ENCODE measurements at regions not wholly inside any gene's neighbourhood (a gene's known extent, or its start where the extent isn't known, plus 50 kb on each side); places are given as distances from the start of the nearest gene placed in this dataset.

- DNase-seq = no peak
These were observed 1406.8 kb downstream of the TBC1D22A start for GRCh38 chr22:48169227-48169626.

GRCh38 chr22:48167238-48167637 lies 1404.8 kb downstream of the TBC1D22A start:
- DNase-seq = no peak

- no peak for DNase-seq
These were observed 1398.8 kb downstream of the TBC1D22A start for GRCh38 chr22:48161298-48161697.

GRCh38 chr22:48157676-48158075 lies 1395.2 kb downstream of the TBC1D22A start:
- no peak for DNase-seq

GRCh38 chr22:48156603-48157355 lies 1394.3 kb downstream of the TBC1D22A start:
- DNase-seq = no peak

GRCh38 chr22:48155446-48155845 lies 1393.0 kb downstream of the TBC1D22A start:
- DNase-seq = no peak

- DNase-seq = no peak
These were observed 1392.4 kb downstream of the TBC1D22A start for GRCh38 chr22:48154943-48155240.

GRCh38 chr22:48154169-48154942 lies 1391.9 kb downstream of the TBC1D22A start:
- no peak for DNase-seq

- DNase-seq = peak; percentile 90
These were observed 1391.3 kb downstream of the TBC1D22A start for GRCh38 chr22:48153726-48154125.

- DNase-seq = no peak
These were observed 1390.5 kb downstream of the TBC1D22A start for GRCh38 chr22:48152916-48153315.

- no peak for DNase-seq
These were observed 1389.8 kb downstream of the TBC1D22A start for GRCh38 chr22:48152164-48152775.

- DNase-seq = no peak
These were observed 1389.2 kb downstream of the TBC1D22A start for GRCh38 chr22:48151641-48152040.

- DNase-seq = no peak
These were observed 1385.4 kb downstream of the TBC1D22A start for GRCh38 chr22:48147831-48148230.

- no peak for DNase-seq
These were observed 1385.0 kb downstream of the TBC1D22A start for GRCh38 chr22:48147404-48147803.

GRCh38 chr22:48146426-48146825 lies 1384.0 kb downstream of the TBC1D22A start:
- DNase-seq = peak; percentile 79

- peak; percentile 19 for DNase-seq
These were observed 1383.3 kb downstream of the TBC1D22A start for GRCh38 chr22:48145738-48146137.

- DNase-seq = no peak
These were observed 1381.9 kb downstream of the TBC1D22A start for GRCh38 chr22:48144318-48144717.

- no peak for DNase-seq
These were observed 1381.4 kb downstream of the TBC1D22A start for GRCh38 chr22:48143856-48144255.

- DNase-seq = no peak
These were observed 1379.9 kb downstream of the TBC1D22A start for GRCh38 chr22:48142388-48142787.

GRCh38 chr22:48141301-48141700 lies 1378.9 kb downstream of the TBC1D22A start:
- DNase-seq = peak; percentile 53

GRCh38 chr22:48140261-48140813 lies 1377.9 kb downstream of the TBC1D22A start:
- no peak for DNase-seq

GRCh38 chr22:48139776-48140175 lies 1377.3 kb downstream of the TBC1D22A start:
- no peak for DNase-seq

- DNase-seq = no peak
These were observed 1376.4 kb downstream of the TBC1D22A start for GRCh38 chr22:48138855-48139254.

GRCh38 chr22:48138427-48138826 lies 1376.0 kb downstream of the TBC1D22A start:
- no peak for DNase-seq

Measured in NCI-H2171 (cell line).